ENCODE measurements at regions not wholly inside any gene's neighbourhood (a gene's known extent, or its start where the extent isn't known, plus 50 kb on each side); places are given as distances from the start of the nearest gene placed in this dataset.

DNA sequence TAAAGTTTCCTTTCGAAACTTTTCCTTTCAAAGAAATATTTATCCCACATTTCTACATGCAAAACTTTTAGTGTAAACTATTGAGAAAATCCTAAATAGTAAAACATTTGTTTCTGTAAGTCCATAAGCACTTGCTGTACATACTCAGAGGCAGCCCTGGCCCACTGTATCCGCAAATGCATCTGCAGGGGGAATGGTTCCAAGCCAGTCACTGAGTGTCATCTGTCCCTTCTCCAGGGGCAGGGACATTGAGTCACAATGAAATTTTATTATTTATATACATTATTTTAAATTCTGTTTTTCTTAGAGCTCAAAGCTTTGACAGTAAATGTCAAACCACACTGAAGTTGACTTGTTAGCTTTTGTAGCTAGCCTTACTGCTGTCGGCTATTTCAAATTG lies 367.2 kb downstream of the MTX2 start:
- Histone ChIP-seq H3K27ac (ENCODE audit: extremely low read length, insufficient read depth, low read length) (no peak overlapping the region), H3K4me2 (ENCODE audit: low read depth, low read length) (no peak overlapping the region), H3K27me3 (ENCODE audit: control insufficient read depth in 1 of 2, insufficient read depth in 2 of 2, low read length in 2 of 2) (peaks cover 6 to 61% of the 10 kb centered on the region in 2 experiments), H3K36me3 (replicated peaks in 1 of 2; ENCODE audit: control insufficient read depth in 1 of 2, insufficient read depth in 2 of 2, low read length in 2 of 2) (no peaks in the 10 kb centered on the region), H3K9ac (ENCODE audit: insufficient read depth, low read depth, low read length) (no peak overlapping the region), H3K4me1 (ENCODE audit: insufficient read depth, low read length) (peaks cover 11% of the 10 kb centered on the region; the same call in 1 of the 2 replicates), H3K4me3 (replicated peaks in 1 of 3; ENCODE audit: insufficient read depth in 1 of 3, low read depth in 2 of 3, low read length in 3 of 3) (no peak overlapping the region), H4K20me1 (ENCODE audit: insufficient read depth, low read length) (no peaks in the 10 kb centered on the region), H3K79me2 (ENCODE audit: insufficient read depth, low read length) (no peaks in the 10 kb centered on the region), H2AFZ (ENCODE audit: low read length) (no peak overlapping the region), H3K9me3 (ENCODE audit: low read length) (no peaks in the 10 kb centered on the region)
- POLR2A ChIA-PET = no interaction called here
- CTCF ChIA-PET (ENCODE audit: low intra/inter-chr PET ratio, low total read pairs) = interaction anchor here (1.4 to 3.3 kb wide), 2 partner anchors 495 to 509 kb away, joined by 4 to 19 read pairs; no protein-coding TSS in a partner anchor
- FAIRE-seq = no peak
- intact Hi-C loops (cut with micrococcal nuclease; ENCODE audit: unreplicated experiment) = loop anchor here (5.0 kb wide), 2 partner anchors 494 to 524 kb away; no protein-coding TSS in a partner anchor
- no TSS peak for BruUV-seq (replicated peaks)
- TF ChIP-seq JUND (CRISPR knock-in tag; IDR thresholded peaks at IDR 0.05) (no peak), NFATC3 (CRISPR knock-in tag; IDR thresholded peaks at IDR 0.05) (no peak), ETV5 (CRISPR knock-in tag; IDR thresholded peaks at IDR 0.05; ENCODE audit: borderline replicate concordance) (no peak)
- DNase-seq (ENCODE audit: low spot score) = no peak
- no peak for ATAC-seq
- in situ Hi-C loops (cut with HindIII; ENCODE audit: extremely low pct_ligation_motif_present, low pct_unique_long_range_greater_than_20kb) = loop anchor here (5.0 to 10.0 kb wide), 2 partner anchors 182 to 509 kb away; partner anchors contain the start of gene HOXD8
- 43% methylated on average over 3 of the region's 3 CpGs for WGBS (ENCODE audit: low lambda C conversion rate)

DNA sequence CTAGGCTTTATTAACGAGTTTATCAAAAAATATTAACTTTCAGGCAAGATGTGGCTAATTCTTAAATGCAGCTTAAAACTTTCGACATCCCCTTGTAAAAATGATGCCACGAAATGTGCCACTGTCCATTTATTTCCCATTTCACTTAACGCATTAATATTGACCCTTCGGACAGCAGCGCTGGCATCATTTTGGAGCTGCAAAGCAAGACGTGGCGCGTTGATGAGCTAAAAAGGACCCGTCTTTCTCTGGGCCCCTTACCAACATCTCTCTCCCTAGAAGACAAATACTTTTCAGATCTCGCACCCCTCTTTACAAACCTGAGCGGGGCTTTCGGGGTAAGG lies 367.9 kb downstream of the MTX2 start:
- H4K20me1 ChIP-seq (ENCODE audit: insufficient read depth, low read length) = no peaks in the 10 kb centered on the region
- no peak overlapping the region for H3K27ac ChIP-seq (ENCODE audit: extremely low read length, insufficient read depth, low read length)
- no peak overlapping the region for H3K4me2 ChIP-seq (ENCODE audit: low read depth, low read length)
- peaks cover 6 to 63% of the 10 kb centered on the region in 2 experiments for H3K27me3 ChIP-seq (ENCODE audit: control insufficient read depth in 1 of 2, insufficient read depth in 2 of 2, low read length in 2 of 2)
- DNase-seq (ENCODE audit: low spot score) = no peak
- H2AFZ ChIP-seq (ENCODE audit: low read length) = no peak overlapping the region
- no peak for FAIRE-seq
- 47% methylated on average over 13 of the region's 13 CpGs for WGBS (ENCODE audit: low lambda C conversion rate)
- H3K4me1 ChIP-seq (ENCODE audit: insufficient read depth, low read length) = peaks cover 11% of the 10 kb centered on the region; the same call in 1 of the 2 replicates
- no peaks in the 10 kb centered on the region for H3K36me3 ChIP-seq (replicated peaks in 1 of 2; ENCODE audit: control insufficient read depth in 1 of 2, insufficient read depth in 2 of 2, low read length in 2 of 2)
- ChIA-PET CTCF (ENCODE audit: low intra/inter-chr PET ratio, low total read pairs) (interaction anchor here (1.4 to 3.3 kb wide), 3 partner anchors 496 to 510 kb away, joined by 4 to 19 read pairs (median 13); no protein-coding TSS in a partner anchor), POLR2A (no interaction called here)
- H3K9me3 ChIP-seq (ENCODE audit: low read length) = no peaks in the 10 kb centered on the region
- in situ Hi-C loops (cut with HindIII; ENCODE audit: extremely low pct_ligation_motif_present, low pct_unique_long_range_greater_than_20kb) = loop anchor here (5.0 to 10.0 kb wide), 2 partner anchors 182 to 510 kb away; partner anchors contain the start of gene HOXD8
- no peak overlapping the region for H3K9ac ChIP-seq (ENCODE audit: insufficient read depth, low read depth, low read length)
- H3K4me3 ChIP-seq (replicated peaks in 1 of 3; ENCODE audit: insufficient read depth in 1 of 3, low read depth in 2 of 3, low read length in 3 of 3) = no peak overlapping the region
- no peak for ATAC-seq
- H3K79me2 ChIP-seq (ENCODE audit: insufficient read depth, low read length) = no peaks in the 10 kb centered on the region
- no TSS peak for BruUV-seq (replicated peaks)
- intact Hi-C loops (cut with micrococcal nuclease; ENCODE audit: unreplicated experiment) = loop anchor here (5.0 kb wide), 2 partner anchors 495 to 525 kb away; no protein-coding TSS in a partner anchor
- TF ChIP-seq ZNF747 (CRISPR knock-in tag; IDR thresholded peaks at IDR 0.05; ENCODE audit: borderline replicate concordance) = no peak
- no peak for TF ChIP-seq RAD51 (IDR thresholded peaks at IDR 0.05; ENCODE audit: borderline replicate concordance)
- no peak for TF ChIP-seq ZNF720 (CRISPR knock-in tag; IDR thresholded peaks at IDR 0.05)
- TF ChIP-seq, protein P1, sequence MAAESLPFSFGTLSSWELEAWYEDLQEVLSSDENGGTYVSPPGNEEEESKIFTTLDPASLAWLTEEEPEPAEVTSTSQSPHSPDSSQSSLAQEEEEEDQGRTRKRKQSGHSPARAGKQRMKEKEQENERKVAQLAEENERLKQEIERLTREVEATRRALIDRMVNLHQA (CRISPR knock-in tag; IDR thresholded peaks at IDR 0.05) = no peak
- no peak for TF ChIP-seq SP140L (CRISPR knock-in tag; IDR thresholded peaks at IDR 0.05; ENCODE audit: borderline replicate concordance)
- TF ChIP-seq ZNF296 (CRISPR knock-in tag; conservative IDR thresholded peaks at IDR 0.05) = no peak
- TF ChIP-seq, protein P2, sequence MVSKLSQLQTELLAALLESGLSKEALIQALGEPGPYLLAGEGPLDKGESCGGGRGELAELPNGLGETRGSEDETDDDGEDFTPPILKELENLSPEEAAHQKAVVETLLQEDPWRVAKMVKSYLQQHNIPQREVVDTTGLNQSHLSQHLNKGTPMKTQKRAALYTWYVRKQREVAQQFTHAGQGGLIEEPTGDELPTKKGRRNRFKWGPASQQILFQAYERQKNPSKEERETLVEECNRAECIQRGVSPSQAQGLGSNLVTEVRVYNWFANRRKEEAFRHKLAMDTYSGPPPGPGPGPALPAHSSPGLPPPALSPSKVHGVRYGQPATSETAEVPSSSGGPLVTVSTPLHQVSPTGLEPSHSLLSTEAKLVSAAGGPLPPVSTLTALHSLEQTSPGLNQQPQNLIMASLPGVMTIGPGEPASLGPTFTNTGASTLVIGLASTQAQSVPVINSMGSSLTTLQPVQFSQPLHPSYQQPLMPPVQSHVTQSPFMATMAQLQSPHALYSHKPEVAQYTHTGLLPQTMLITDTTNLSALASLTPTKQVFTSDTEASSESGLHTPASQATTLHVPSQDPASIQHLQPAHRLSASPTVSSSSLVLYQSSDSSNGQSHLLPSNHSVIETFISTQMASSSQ (IDR thresholded peaks at IDR 0.05; ENCODE audit: low read depth) = no peak
- TF ChIP-seq, protein P2 (CRISPR knock-in tag; IDR thresholded peaks at IDR 0.05; ENCODE audit: borderline replicate concordance) = no peak
- no peak for TF ChIP-seq SALL2 (CRISPR knock-in tag; IDR thresholded peaks at IDR 0.05)
- TF ChIP-seq, protein P3, sequence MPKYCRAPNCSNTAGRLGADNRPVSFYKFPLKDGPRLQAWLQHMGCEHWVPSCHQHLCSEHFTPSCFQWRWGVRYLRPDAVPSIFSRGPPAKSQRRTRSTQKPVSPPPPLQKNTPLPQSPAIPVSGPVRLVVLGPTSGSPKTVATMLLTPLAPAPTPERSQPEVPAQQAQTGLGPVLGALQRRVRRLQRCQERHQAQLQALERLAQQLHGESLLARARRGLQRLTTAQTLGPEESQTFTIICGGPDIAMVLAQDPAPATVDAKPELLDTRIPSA (CRISPR knock-in tag; IDR thresholded peaks at IDR 0.05; ENCODE audit: borderline replicate concordance) = no peak
- TF ChIP-seq SRSF1 (optimal IDR thresholded peaks at IDR 0.05; ENCODE audit: low read depth, low read length) = no peak
- TF ChIP-seq ETV6 (CRISPR knock-in tag; conservative IDR thresholded peaks at IDR 0.05) = no peak

Data from HepG2 (cell line).